Effector memory CD4-positive, alpha-beta T cell (primary cell): ENCODE measurements at regions not wholly inside any gene's neighbourhood (a gene's known extent, or its start where the extent isn't known, plus 50 kb on each side); places are given as distances from the start of the nearest gene placed in this dataset.

Experiments
- DNase-seq, 3 donors: peaks; one replicate each; pipeline ENCODE4 v3.0.0-alpha.2; 2020
- H3K27ac ChIP-seq: 2 replicates; pipeline ENCODE4 v1.7.0; 2013; ENCODE audit warnings: mild to moderate bottlenecking, low read length, moderate library complexity; ENCODE audit not compliant: insufficient read depth, poor library complexity, severe bottlenecking
- H3K27me3 ChIP-seq: replicated peaks from 2 replicates; pipeline ENCODE4 v1.7.0; 2013; ENCODE audit warnings: mild to moderate bottlenecking, low read length; ENCODE audit not compliant: insufficient read depth, control insufficient read depth, poor library complexity, severe bottlenecking
- H3K36me3 ChIP-seq: 2 replicates; pipeline ENCODE4 v1.7.0; 2013; ENCODE audit warnings: mild to moderate bottlenecking, low read length, moderate library complexity; ENCODE audit not compliant: control insufficient read depth, insufficient read depth
- H3K4me1 ChIP-seq: 2 replicates; pipeline ENCODE4 v1.7.0; 2013; ENCODE audit warnings: low read length, mild to moderate bottlenecking; ENCODE audit not compliant: control insufficient read depth, insufficient read depth, poor library complexity, severe bottlenecking
- H3K4me3 ChIP-seq: 2 replicates; pipeline ENCODE4 v1.7.0; 2013; ENCODE audit warnings: low read length, low read depth, mild to moderate bottlenecking; ENCODE audit not compliant: insufficient read depth, poor library complexity, severe bottlenecking
- H3K9me3 ChIP-seq: 2 replicates; pipeline ENCODE4 v1.7.0; 2013; ENCODE audit warnings: mild to moderate bottlenecking, low read length, moderate library complexity; ENCODE audit not compliant: control insufficient read depth

GRCh38 chr7:16298221-16298620 lies 123.1 kb downstream of the CRPPA start:
- H3K36me3 ChIP-seq = no peaks in the 10 kb centered on the region
- H3K27me3 ChIP-seq = no peaks in the 10 kb centered on the region
- H3K4me1 ChIP-seq = no peaks in the 10 kb centered on the region
- no peaks in the 10 kb centered on the region for H3K9me3 ChIP-seq
- no peak overlapping the region for H3K4me3 ChIP-seq
- no peak overlapping the region for H3K27ac ChIP-seq
- no peak for DNase-seq

GRCh38 chr7:16295558-16295957 lies 125.8 kb downstream of the CRPPA start:
- no peak for DNase-seq
- Histone ChIP-seq H3K36me3 (no peaks in the 10 kb centered on the region), H3K9me3 (no peaks in the 10 kb centered on the region), H3K4me3 (no peak overlapping the region), H3K4me1 (no peaks in the 10 kb centered on the region), H3K27me3 (no peaks in the 10 kb centered on the region), H3K27ac (no peak overlapping the region)

GRCh38 chr7:16293669-16294425 lies 127.5 kb downstream of the CRPPA start:
- Histone ChIP-seq H3K9me3 (no peaks in the 10 kb centered on the region), H3K4me1 (no peaks in the 10 kb centered on the region), H3K36me3 (no peaks in the 10 kb centered on the region), H3K27me3 (no peaks in the 10 kb centered on the region), H3K4me3 (no peak overlapping the region), H3K27ac (no peak overlapping the region)
- DNase-seq = no peak

GRCh38 chr7:16284581-16284980 lies 136.8 kb downstream of the CRPPA start:
- Histone ChIP-seq H3K4me3 (no peak overlapping the region), H3K4me1 (no peaks in the 10 kb centered on the region), H3K36me3 (no peaks in the 10 kb centered on the region), H3K9me3 (no peaks in the 10 kb centered on the region), H3K27me3 (no peaks in the 10 kb centered on the region), H3K27ac (no peak overlapping the region)
- no peak for DNase-seq

GRCh38 chr7:16278167-16278787 lies 143.1 kb downstream of the CRPPA start:
- no peak for DNase-seq
- no peak overlapping the region for H3K4me3 ChIP-seq
- no peaks in the 10 kb centered on the region for H3K27me3 ChIP-seq
- H3K36me3 ChIP-seq = no peaks in the 10 kb centered on the region
- H3K27ac ChIP-seq = no peak overlapping the region
- no peaks in the 10 kb centered on the region for H3K9me3 ChIP-seq
- no peaks in the 10 kb centered on the region for H3K4me1 ChIP-seq

- H3K27ac ChIP-seq = no peak overlapping the region
- H3K4me1 ChIP-seq = no peaks in the 10 kb centered on the region
- no peak for DNase-seq
- H3K36me3 ChIP-seq = no peaks in the 10 kb centered on the region
- no peak overlapping the region for H3K4me3 ChIP-seq
- H3K9me3 ChIP-seq = no peaks in the 10 kb centered on the region
- H3K27me3 ChIP-seq = no peaks in the 10 kb centered on the region
Observed at GRCh38 chr7:16271990-16272665, 149.2 kb downstream of the CRPPA start.

- no peak for DNase-seq
- H3K27me3 ChIP-seq = no peaks in the 10 kb centered on the region
- H3K36me3 ChIP-seq = no peaks in the 10 kb centered on the region
- H3K4me3 ChIP-seq = no peak overlapping the region
- no peaks in the 10 kb centered on the region for H3K4me1 ChIP-seq
- H3K27ac ChIP-seq = no peak overlapping the region
- no peaks in the 10 kb centered on the region for H3K9me3 ChIP-seq
Observed at GRCh38 chr7:16271355-16271915, 149.9 kb downstream of the CRPPA start.

GRCh38 chr7:16270844-16271243 lies 150.5 kb downstream of the CRPPA start:
- no peaks in the 10 kb centered on the region for H3K36me3 ChIP-seq
- no peaks in the 10 kb centered on the region for H3K27me3 ChIP-seq
- no peak overlapping the region for H3K4me3 ChIP-seq
- no peak for DNase-seq
- no peaks in the 10 kb centered on the region for H3K9me3 ChIP-seq
- no peak overlapping the region for H3K27ac ChIP-seq
- H3K4me1 ChIP-seq = no peaks in the 10 kb centered on the region

GRCh38 chr7:16268821-16269768 lies 152.2 kb downstream of the CRPPA start:
- H3K27me3 ChIP-seq = no peaks in the 10 kb centered on the region
- DNase-seq = no peak
- no peaks in the 10 kb centered on the region for H3K4me1 ChIP-seq
- no peaks in the 10 kb centered on the region for H3K36me3 ChIP-seq
- no peaks in the 10 kb centered on the region for H3K9me3 ChIP-seq
- H3K27ac ChIP-seq = no peak overlapping the region
- no peak overlapping the region for H3K4me3 ChIP-seq
